ENCODE measurements at regions not wholly inside any gene's neighbourhood (a gene's known extent, or its start where the extent isn't known, plus 50 kb on each side); places are given as distances from the start of the nearest gene placed in this dataset.
A peak's percentile ranks its signal among the peaks of the same experiment; 100 is the strongest.

DNA sequence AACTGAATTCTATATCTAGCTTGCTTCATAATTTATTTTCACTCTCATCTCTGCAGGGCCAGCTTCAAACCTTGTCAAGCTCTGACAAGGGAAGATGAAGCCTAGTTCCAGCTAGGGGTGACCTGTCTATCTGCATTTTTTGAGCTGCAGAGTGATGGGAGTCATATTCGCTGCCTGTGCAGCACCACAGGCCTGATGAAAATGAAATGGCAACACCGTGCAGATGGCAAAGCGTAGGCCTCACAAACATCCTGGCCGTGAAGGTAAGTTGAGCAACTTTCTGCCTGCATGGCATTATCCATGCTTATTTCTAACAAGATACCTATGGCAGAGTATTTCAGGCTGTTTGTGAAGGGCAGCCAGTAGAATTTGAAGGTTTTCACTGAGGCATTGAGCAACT is 86.4 kb upstream of the C1QTNF9B start:
- no peak for TF ChIP-seq CTCF (IDR thresholded peaks at IDR 0.05; ENCODE audit: poor library complexity, severe bottlenecking)
- no peak overlapping the region for H3K27ac ChIP-seq (ENCODE audit: poor library complexity, severe bottlenecking)
- H3K27me3 ChIP-seq (ENCODE audit: insufficient read depth, poor library complexity, severe bottlenecking): no peaks in the 10 kb centered on the region
- no peaks in the 10 kb centered on the region for H3K36me3 ChIP-seq (ENCODE audit: low read depth)
- no peaks in the 10 kb centered on the region for H3K9me3 ChIP-seq (ENCODE audit: severe bottlenecking)
- ATAC-seq (ENCODE audit: low read depth) (no peak), DNase-seq (ENCODE audit: low spot score) (no peak)
- no peak overlapping the region for H3K4me3 ChIP-seq (ENCODE audit: severe bottlenecking)
- H3K4me1 ChIP-seq (ENCODE audit: insufficient read depth, poor library complexity, severe bottlenecking): peaks cover 3% of the 10 kb centered on the region

GRCh38 chr13:23984546-23984945 is 87.2 kb upstream of the C1QTNF9B start:
- H3K27ac ChIP-seq (ENCODE audit: poor library complexity, severe bottlenecking): no peak overlapping the region
- no peak overlapping the region for H3K4me3 ChIP-seq (ENCODE audit: severe bottlenecking)
- DNase-seq (ENCODE audit: low spot score): no peak
- peak; percentile 49; the same call in 2 of the 3 replicates for ATAC-seq (ENCODE audit: low read depth)
- H3K4me1 ChIP-seq (ENCODE audit: insufficient read depth, poor library complexity, severe bottlenecking): no peaks in the 10 kb centered on the region
- no peaks in the 10 kb centered on the region for H3K9me3 ChIP-seq (ENCODE audit: severe bottlenecking)
- H3K27me3 ChIP-seq (ENCODE audit: insufficient read depth, poor library complexity, severe bottlenecking): no peaks in the 10 kb centered on the region
- TF ChIP-seq CTCF (IDR thresholded peaks at IDR 0.05; ENCODE audit: poor library complexity, severe bottlenecking): no peak
- H3K36me3 ChIP-seq (ENCODE audit: low read depth): no peaks in the 10 kb centered on the region

- Histone ChIP-seq H3K36me3 (ENCODE audit: low read depth) (no peaks in the 10 kb centered on the region), H3K27me3 (ENCODE audit: insufficient read depth, poor library complexity, severe bottlenecking) (no peaks in the 10 kb centered on the region), H3K9me3 (ENCODE audit: severe bottlenecking) (no peaks in the 10 kb centered on the region), H3K27ac (ENCODE audit: poor library complexity, severe bottlenecking) (no peak overlapping the region), H3K4me3 (ENCODE audit: severe bottlenecking) (no peak overlapping the region), H3K4me1 (ENCODE audit: insufficient read depth, poor library complexity, severe bottlenecking) (no peaks in the 10 kb centered on the region)
- no peak for ATAC-seq (ENCODE audit: low read depth)
- no peak for TF ChIP-seq CTCF (IDR thresholded peaks at IDR 0.05; ENCODE audit: poor library complexity, severe bottlenecking)
- no peak for DNase-seq (ENCODE audit: low spot score)
Observed at GRCh38 chr13:23985060-23985459, 87.8 kb upstream of the C1QTNF9B start.

GRCh38 chr13:23985839-23986238 is 88.5 kb upstream of the C1QTNF9B start:
- no peak overlapping the region for H3K4me3 ChIP-seq (ENCODE audit: severe bottlenecking)
- no peak for ATAC-seq (ENCODE audit: low read depth)
- no peak for DNase-seq (ENCODE audit: low spot score)
- H3K9me3 ChIP-seq (ENCODE audit: severe bottlenecking): no peaks in the 10 kb centered on the region
- no peaks in the 10 kb centered on the region for H3K27me3 ChIP-seq (ENCODE audit: insufficient read depth, poor library complexity, severe bottlenecking)
- no peaks in the 10 kb centered on the region for H3K36me3 ChIP-seq (ENCODE audit: low read depth)
- no peak for TF ChIP-seq CTCF (IDR thresholded peaks at IDR 0.05; ENCODE audit: poor library complexity, severe bottlenecking)
- H3K4me1 ChIP-seq (ENCODE audit: insufficient read depth, poor library complexity, severe bottlenecking): no peaks in the 10 kb centered on the region
- H3K27ac ChIP-seq (ENCODE audit: poor library complexity, severe bottlenecking): no peak overlapping the region

- DNase-seq (ENCODE audit: low spot score): no peak
- no peak for ATAC-seq (ENCODE audit: low read depth)
- H3K4me1 ChIP-seq (ENCODE audit: insufficient read depth, poor library complexity, severe bottlenecking): no peaks in the 10 kb centered on the region
- no peaks in the 10 kb centered on the region for H3K9me3 ChIP-seq (ENCODE audit: severe bottlenecking)
- TF ChIP-seq CTCF (IDR thresholded peaks at IDR 0.05; ENCODE audit: poor library complexity, severe bottlenecking): no peak
- no peaks in the 10 kb centered on the region for H3K36me3 ChIP-seq (ENCODE audit: low read depth)
- H3K27ac ChIP-seq (ENCODE audit: poor library complexity, severe bottlenecking): no peak overlapping the region
- no peak overlapping the region for H3K4me3 ChIP-seq (ENCODE audit: severe bottlenecking)
- no peaks in the 10 kb centered on the region for H3K27me3 ChIP-seq (ENCODE audit: insufficient read depth, poor library complexity, severe bottlenecking)
Observed at GRCh38 chr13:23986619-23987018, 89.3 kb upstream of the C1QTNF9B start.

All from RWPE2 (cell line).